ENCODE measurements at regions not wholly inside any gene's neighbourhood (a gene's known extent, or its start where the extent isn't known, plus 50 kb on each side); places are given as distances from the start of the nearest gene placed in this dataset.
"Not testable (repeated sequence)": the region's sequence is repeated elsewhere in the genome, so short reads cannot be mapped to it uniquely, and the experiment has no call there.

- no peak overlapping the region for H3K27ac ChIP-seq
- POLR2A ChIA-PET (ENCODE audit: low non-redundant PET): no interaction called here
- TF ChIP-seq CTCF (conservative IDR thresholded peaks at IDR 0.05; ENCODE audit: low read depth): no peak
- CTCF ChIA-PET: no interaction called here
- no peak for DNase-seq (ENCODE audit: low spot score)
Measured at GRCh38 chr12:11540615-11541310, 108.7 kb upstream of the ETV6 start.

DNA sequence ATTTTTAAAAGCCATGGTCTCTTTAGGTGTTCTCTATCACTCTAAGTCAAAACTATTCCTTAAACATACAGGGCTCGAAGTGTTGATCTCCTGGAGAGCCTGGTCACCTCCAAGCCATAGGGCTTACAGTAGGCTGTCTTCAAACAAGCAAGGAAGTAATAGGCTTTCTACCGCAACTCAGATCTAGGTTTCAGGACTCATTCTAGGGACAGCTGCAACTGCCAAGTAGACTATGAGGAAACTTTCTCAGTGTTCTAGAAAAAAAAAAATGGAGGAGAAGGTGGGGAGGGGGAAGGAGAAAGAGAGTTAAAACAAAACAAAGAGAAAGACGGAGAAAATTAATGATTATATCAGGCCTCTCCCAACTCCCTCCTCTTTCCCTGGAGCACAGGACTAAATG, 106.9 kb upstream of the ETV6 start:
- no peak overlapping the region for H3K27ac ChIP-seq
- ChIA-PET POLR2A (ENCODE audit: low non-redundant PET) (no interaction called here), CTCF (no interaction called here)
- no peak for DNase-seq (ENCODE audit: low spot score)
- TF ChIP-seq CTCF (conservative IDR thresholded peaks at IDR 0.05; ENCODE audit: low read depth): no peak

- ChIA-PET POLR2A (ENCODE audit: low non-redundant PET) (no interaction called here), CTCF (interaction anchor here (0.5 to 0.6 kb wide), 2 partner anchors 21 to 50 kb away, joined by 3 read pairs; no protein-coding TSS in a partner anchor)
- TF ChIP-seq CTCF (conservative IDR thresholded peaks at IDR 0.05; ENCODE audit: low read depth): no peak
- H3K27ac ChIP-seq: no peak overlapping the region
- DNase-seq (ENCODE audit: low spot score): no peak
Measured at GRCh38 chr12:11543457-11544158, 105.9 kb upstream of the ETV6 start.

DNA sequence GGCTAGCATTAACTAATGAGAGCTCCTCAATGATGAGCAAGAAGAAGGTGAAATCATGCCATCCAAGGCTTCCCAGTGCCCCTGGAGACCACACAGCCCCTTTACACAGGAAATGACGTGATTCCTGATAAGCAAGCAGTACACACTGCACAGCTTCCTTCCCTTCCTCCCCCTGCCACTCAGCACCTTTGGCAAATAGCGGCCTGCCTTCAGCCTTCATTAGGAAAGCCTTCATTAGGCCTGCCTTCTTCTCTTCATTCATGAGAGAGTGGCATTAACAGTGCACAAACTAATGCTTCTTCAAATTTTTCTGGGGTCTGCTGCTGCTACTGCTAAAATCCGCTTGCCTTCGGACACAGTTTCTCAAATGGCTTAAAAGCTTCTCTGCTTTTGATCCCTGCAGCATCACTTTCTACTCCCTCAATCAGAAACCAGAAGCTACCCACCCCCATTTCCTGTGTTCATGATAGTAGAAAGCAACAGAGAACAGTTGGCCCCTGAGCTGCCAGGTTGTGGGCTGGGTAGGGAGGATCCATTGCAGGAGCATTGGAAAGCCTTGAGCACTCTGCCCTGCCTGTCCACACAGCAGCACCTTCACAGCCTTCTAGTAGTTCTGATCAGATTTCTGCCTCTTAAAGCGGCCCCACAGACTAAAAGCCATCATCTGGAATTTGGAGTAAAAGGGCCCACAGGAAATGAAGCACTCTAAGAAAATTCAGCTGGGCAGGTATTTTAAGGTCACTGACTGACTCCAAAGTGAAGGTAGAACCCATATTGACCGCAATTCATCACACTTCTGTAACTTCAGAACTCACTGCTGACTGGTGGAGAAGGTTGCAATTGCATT, 103.8 kb upstream of the ETV6 start:
- ChIA-PET POLR2A (ENCODE audit: low non-redundant PET) (no interaction called here), CTCF (interaction anchor here (0.6 to 1.4 kb wide), 2 partner anchors 71 to 488 kb away, joined by 4 to 6 read pairs; no protein-coding TSS in a partner anchor)
- TF ChIP-seq CTCF (conservative IDR thresholded peaks at IDR 0.05; ENCODE audit: low read depth): no peak
- H3K27ac ChIP-seq: no peak overlapping the region
- no peak for DNase-seq (ENCODE audit: low spot score)

DNA sequence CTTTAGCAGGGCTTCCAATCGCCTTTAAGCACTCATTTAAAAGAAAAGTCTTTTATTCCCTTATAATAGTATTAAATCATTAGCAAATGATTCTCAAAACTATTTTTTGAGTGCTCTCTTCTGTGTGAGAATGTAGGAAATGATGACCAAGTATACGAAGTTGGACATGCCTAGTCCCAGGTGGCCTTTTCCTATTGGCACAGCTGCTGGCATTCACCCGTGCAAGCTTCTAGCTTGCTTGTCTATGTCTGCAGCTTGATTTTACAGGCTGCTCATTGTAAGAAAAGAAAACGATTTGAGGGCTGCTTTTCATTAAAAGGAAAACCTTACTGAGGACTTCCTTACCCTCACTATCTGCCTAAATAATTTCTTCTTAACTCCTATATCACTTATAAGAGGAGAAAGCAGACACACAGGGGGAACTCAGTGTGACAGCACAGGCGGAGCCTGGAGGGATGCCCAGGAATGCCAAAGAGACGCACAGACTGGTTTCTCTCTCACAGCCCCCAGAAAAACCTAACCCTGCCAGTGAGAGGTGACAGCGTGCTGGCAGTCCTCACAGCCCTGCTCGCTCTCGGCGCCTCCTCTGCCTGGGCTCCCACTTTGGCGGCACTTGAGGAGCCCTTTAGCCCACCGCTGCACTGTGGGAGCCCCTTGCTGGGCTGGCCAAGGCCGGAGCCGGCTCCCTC, 102.7 kb upstream of the ETV6 start:
- DNase-seq (ENCODE audit: low spot score); H3K27ac ChIP-seq; POLR2A ChIA-PET (ENCODE audit: low non-redundant PET): not testable (repeated sequence)
- CTCF ChIA-PET: interaction anchor here (0.6 to 1.4 kb wide), 3 partner anchors 32 to 487 kb away, joined by 3 to 6 read pairs (median 4); no protein-coding TSS in a partner anchor

- H3K27ac ChIP-seq; POLR2A ChIA-PET (ENCODE audit: low non-redundant PET); DNase-seq (ENCODE audit: low spot score): not testable (repeated sequence)
- CTCF ChIA-PET: interaction anchor here (0.7 kb wide), 1 partner anchor 33 kb away, joined by 3 read pairs; no protein-coding TSS in a partner anchor
Measured at GRCh38 chr12:11547271-11547646, 102.2 kb upstream of the ETV6 start.

DNA sequence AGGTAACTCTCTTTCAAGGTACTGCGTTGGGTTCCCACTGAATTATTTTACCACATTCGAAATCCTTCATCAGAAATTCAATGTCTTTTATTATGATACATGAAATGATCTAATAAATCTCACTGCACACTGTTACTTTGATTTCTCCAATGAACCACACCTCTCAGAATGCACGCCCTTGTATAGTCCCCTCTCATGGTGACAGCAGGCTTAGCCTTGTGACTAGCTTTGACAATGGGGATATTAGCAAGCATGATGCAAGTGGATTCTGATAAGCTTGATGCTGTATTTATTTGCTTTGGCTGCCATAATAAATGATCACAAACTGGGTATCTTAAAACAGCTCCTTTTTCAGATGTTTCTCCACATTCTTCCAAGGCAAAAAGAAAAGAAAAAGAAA, 100.4 kb upstream of the ETV6 start:
- DNase-seq (ENCODE audit: low spot score): no peak
- POLR2A ChIA-PET (ENCODE audit: low non-redundant PET): no interaction called here
- CTCF ChIA-PET: interaction anchor here (0.7 kb wide), 1 partner anchor 484 kb away, joined by 3 read pairs; no protein-coding TSS in a partner anchor
- no peak overlapping the region for H3K27ac ChIP-seq
- no peak for TF ChIP-seq CTCF (conservative IDR thresholded peaks at IDR 0.05; ENCODE audit: low read depth)
